H9 (cell line): ENCODE measurements at regions not wholly inside any gene's neighbourhood (a gene's known extent, or its start where the extent isn't known, plus 50 kb on each side); places are given as distances from the start of the nearest gene placed in this dataset.

Experiments used
- DNase-seq: peaks from one replicate; pipeline ENCODE4 v3.0.0-alpha.2; 2017
- H2AFZ ChIP-seq: one replicate; pipeline ENCODE4 v1.6.1; 2013; ENCODE audit warnings: mild to moderate bottlenecking, low read length, control low read depth, moderate library complexity
- H2AK5ac ChIP-seq: 2 replicates; pipeline ENCODE4 v1.6.1; 2013; ENCODE audit warnings: low read length, control low read depth, mixed read lengths; ENCODE audit not compliant: insufficient read length
- H2BK120ac ChIP-seq: one replicate; pipeline ENCODE4 v1.6.1; 2013; ENCODE audit warnings: low read depth, mild to moderate bottlenecking, low read length, control low read depth, inconsistent platforms; ENCODE audit not compliant: poor library complexity, severe bottlenecking
- H2BK12ac ChIP-seq: 2 replicates; pipeline ENCODE4 v1.6.1; 2013; ENCODE audit warnings: low read length, control low read depth, mixed read lengths, low read depth; ENCODE audit not compliant: insufficient read length
- H2BK15ac ChIP-seq: 2 replicates; pipeline ENCODE4 v1.6.1; 2013; ENCODE audit warnings: low read depth, low read length, control low read depth
- H2BK20ac ChIP-seq: one replicate; pipeline ENCODE4 v1.6.1; 2013; ENCODE audit warnings: low read depth, mild to moderate bottlenecking, low read length, control low read depth, inconsistent platforms; ENCODE audit not compliant: poor library complexity, severe bottlenecking
- H2BK5ac ChIP-seq: 2 replicates; pipeline ENCODE4 v1.6.1; 2013; ENCODE audit warnings: low read length, control low read depth, mixed read lengths; ENCODE audit not compliant: insufficient read length
- H3K14ac ChIP-seq: 2 replicates; pipeline ENCODE4 v1.6.1; 2013; ENCODE audit warnings: low read length, control low read depth; ENCODE audit not compliant: insufficient read depth
- H3K18ac ChIP-seq: 2 replicates; pipeline ENCODE4 v1.6.1; 2013; ENCODE audit warnings: low read depth, mild to moderate bottlenecking, mixed read lengths, low read length, control low read depth; ENCODE audit not compliant: insufficient read length
- H3K23ac ChIP-seq: 2 replicates; pipeline ENCODE4 v1.6.1; 2013; ENCODE audit warnings: low read length, control low read depth, mixed read lengths, low read depth; ENCODE audit not compliant: insufficient read length
- H3K23me2 ChIP-seq: 2 replicates; pipeline ENCODE4 v1.6.1; 2013; ENCODE audit warnings: low read depth, mild to moderate bottlenecking, mixed read lengths, low read length, control low read depth; ENCODE audit not compliant: insufficient read length, poor library complexity, severe bottlenecking
- H3K27ac ChIP-seq: 2 replicates; pipeline ENCODE4 v1.5.1; 2013; ENCODE audit warnings: low read length, control low read depth, mixed read lengths, low read depth; ENCODE audit not compliant: insufficient read length
- H3K27me3 ChIP-seq: 2 replicates; pipeline ENCODE4 v1.6.1; 2013; ENCODE audit warnings: low read length, control low read depth, inconsistent platforms; ENCODE audit not compliant: insufficient read depth
- H3K4ac ChIP-seq: 2 replicates; pipeline ENCODE4 v1.6.1; 2013; ENCODE audit warnings: low read depth, mild to moderate bottlenecking, control low read depth, inconsistent platforms, low read length, moderate library complexity
- H3K4me1 ChIP-seq: 2 replicates; pipeline ENCODE4 v1.6.1; 2013; ENCODE audit warnings: low read length, control low read depth, inconsistent platforms; ENCODE audit not compliant: insufficient read depth
- H3K4me2 ChIP-seq: 2 replicates; pipeline ENCODE4 v1.6.1; 2013; ENCODE audit warnings: low read length, control low read depth, mixed read lengths; ENCODE audit not compliant: insufficient read length, insufficient read depth
- H3K56ac ChIP-seq: 2 replicates; pipeline ENCODE4 v1.6.1; 2013; ENCODE audit warnings: low read depth, mild to moderate bottlenecking, mixed read lengths, low read length, control low read depth; ENCODE audit not compliant: insufficient read length
- H3K79me1 ChIP-seq: 2 replicates; pipeline ENCODE4 v1.6.1; 2013; ENCODE audit warnings: low read depth, mild to moderate bottlenecking, moderate library complexity, low read length, control low read depth, inconsistent platforms; ENCODE audit not compliant: insufficient read depth, poor library complexity, severe bottlenecking
- H3K79me2 ChIP-seq: 2 replicates; pipeline ENCODE4 v1.6.1; 2013; ENCODE audit warnings: low read length, control low read depth, inconsistent platforms; ENCODE audit not compliant: insufficient read depth
- H3K9ac ChIP-seq: 2 replicates; pipeline ENCODE4 v1.6.1; 2013; ENCODE audit warnings: low read length, control low read depth, mixed read lengths; ENCODE audit not compliant: insufficient read length; ENCODE audit errors: extremely low read depth
- H3K9me3 ChIP-seq: one replicate; pipeline ENCODE4 v1.6.1; 2013; ENCODE audit warnings: low read depth, low read length, inconsistent platforms; ENCODE audit not compliant: control insufficient read depth
- H3T11ph ChIP-seq: one replicate; pipeline ENCODE4 v1.6.1; 2013; ENCODE audit warnings: mild to moderate bottlenecking, low read length, control low read depth, inconsistent platforms
- H4K20me1 ChIP-seq: one replicate; pipeline ENCODE4 v1.6.1; 2013; ENCODE audit not compliant: control insufficient read depth, insufficient read length, insufficient read depth
- H4K5ac ChIP-seq: 2 replicates; pipeline ENCODE4 v1.6.1; 2013; ENCODE audit warnings: low read depth, mild to moderate bottlenecking, mixed read lengths, low read length, control low read depth; ENCODE audit not compliant: insufficient read length
- H4K8ac ChIP-seq: replicated peaks from 2 replicates; pipeline ENCODE4 v1.6.1; 2013; ENCODE audit warnings: low read length, control low read depth, mixed read lengths, low read depth; ENCODE audit not compliant: insufficient read length
- H4K91ac ChIP-seq: 2 replicates; pipeline ENCODE4 v1.6.1; 2013; ENCODE audit warnings: low read depth, mild to moderate bottlenecking, moderate library complexity, mixed read lengths, low read length, control low read depth; ENCODE audit not compliant: insufficient read length
- H3K27ac Mint-ChIP-seq, 3 experiments: 2 replicates in 2 of 3; 3 replicates in 1 of 3; pipeline ENCODE4 v1.8.0; 2020 to 2021; ENCODE audit warnings: mixed read lengths in 3 of 3, mild to moderate bottlenecking in 1 of 3, moderate library complexity in 1 of 3
- H3K27me3 Mint-ChIP-seq: 2 replicates; pipeline ENCODE4 v1.8.0; 2021; ENCODE audit warnings: low read depth, mild to moderate bottlenecking, moderate library complexity, mixed read lengths
- H3K36me3 Mint-ChIP-seq, 3 experiments: 2 replicates in 2 of 3; 3 replicates in 1 of 3; pipeline ENCODE4 v1.8.0; 2020 to 2021; ENCODE audit warnings: low read depth in 3 of 3, mixed read lengths in 3 of 3; ENCODE audit not compliant: insufficient read depth in 1 of 3
- H3K4me1 Mint-ChIP-seq, 2 experiments: 2 replicates each; pipeline ENCODE4 v1.8.0; 2020; ENCODE audit warnings: mixed read lengths in 2 of 2
- H3K4me3 Mint-ChIP-seq, 2 experiments: 2 replicates in 1 of 2; 3 replicates in 1 of 2; pipeline ENCODE4 v1.8.0; 2020 to 2021; ENCODE audit warnings: mild to moderate bottlenecking in 2 of 2, mixed read lengths in 2 of 2, moderate library complexity in 1 of 2
- H3K9me3 Mint-ChIP-seq, 2 experiments: 2 replicates in 1 of 2; 3 replicates in 1 of 2; pipeline ENCODE4 v1.8.0; 2020; ENCODE audit warnings: mild to moderate bottlenecking in 2 of 2, mixed read lengths in 2 of 2, moderate library complexity in 1 of 2
- TF ChIP-seq, protein P1 (sequence below): fragments of 200-600 bp; sonication (generic); conservative IDR thresholded peaks from 3 replicates; pipeline ENCODE4 v1.8.0; 2021; ENCODE audit warnings: antibody characterized with exemption, mild to moderate bottlenecking

DNA sequence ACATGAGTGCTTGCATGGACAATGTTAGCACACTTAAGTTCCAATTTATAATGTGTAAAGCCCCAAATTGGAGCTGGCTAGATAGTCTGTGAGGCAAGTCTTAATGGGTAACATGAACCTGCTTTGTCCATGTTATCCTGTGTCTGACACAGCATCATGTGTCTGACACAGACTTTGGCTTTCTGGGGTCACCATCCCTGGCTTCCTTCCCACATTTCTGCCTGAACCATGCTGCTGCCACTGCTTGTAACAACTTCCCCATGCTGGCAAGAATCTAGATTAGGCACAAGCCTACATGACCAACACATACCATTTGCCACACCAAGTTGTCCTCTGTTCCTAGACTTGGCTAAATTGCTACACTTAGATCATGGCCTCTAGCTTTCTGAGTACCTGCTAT, 49.8 kb upstream of the ZBTB7C start:
- no peaks in the 10 kb centered on the region for H3K9me3 Mint-ChIP-seq
- Histone ChIP-seq H2BK120ac (no peak overlapping the region), H3K27me3 (no peaks in the 10 kb centered on the region), H3K79me1 (no peaks in the 10 kb centered on the region), H3K4me1 (no peaks in the 10 kb centered on the region), H4K91ac (no peak overlapping the region), H4K8ac (no peak overlapping the region), H3T11ph (no peak overlapping the region), H3K56ac (no peak overlapping the region), H2AK5ac (no peak overlapping the region), H3K27ac (no peak overlapping the region), H3K23me2 (no peaks in the 10 kb centered on the region), H2BK20ac (no peak overlapping the region), H2BK15ac (no peak overlapping the region), H3K4me2 (no peak overlapping the region), H2AFZ (no peak overlapping the region), H4K5ac (no peak overlapping the region), H3K9me3 (no peaks in the 10 kb centered on the region), H3K14ac (no peak overlapping the region), H3K23ac (no peak overlapping the region), H4K20me1 (no peaks in the 10 kb centered on the region), H2BK12ac (no peak overlapping the region), H3K4ac (no peak overlapping the region), H3K18ac (no peak overlapping the region), H2BK5ac (no peak overlapping the region), H3K79me2 (no peaks in the 10 kb centered on the region), H3K9ac (no peak overlapping the region)
- no peak overlapping the region for H3K27ac Mint-ChIP-seq
- H3K36me3 Mint-ChIP-seq: no peaks in the 10 kb centered on the region
- no peak for DNase-seq
- TF ChIP-seq, protein P1, sequence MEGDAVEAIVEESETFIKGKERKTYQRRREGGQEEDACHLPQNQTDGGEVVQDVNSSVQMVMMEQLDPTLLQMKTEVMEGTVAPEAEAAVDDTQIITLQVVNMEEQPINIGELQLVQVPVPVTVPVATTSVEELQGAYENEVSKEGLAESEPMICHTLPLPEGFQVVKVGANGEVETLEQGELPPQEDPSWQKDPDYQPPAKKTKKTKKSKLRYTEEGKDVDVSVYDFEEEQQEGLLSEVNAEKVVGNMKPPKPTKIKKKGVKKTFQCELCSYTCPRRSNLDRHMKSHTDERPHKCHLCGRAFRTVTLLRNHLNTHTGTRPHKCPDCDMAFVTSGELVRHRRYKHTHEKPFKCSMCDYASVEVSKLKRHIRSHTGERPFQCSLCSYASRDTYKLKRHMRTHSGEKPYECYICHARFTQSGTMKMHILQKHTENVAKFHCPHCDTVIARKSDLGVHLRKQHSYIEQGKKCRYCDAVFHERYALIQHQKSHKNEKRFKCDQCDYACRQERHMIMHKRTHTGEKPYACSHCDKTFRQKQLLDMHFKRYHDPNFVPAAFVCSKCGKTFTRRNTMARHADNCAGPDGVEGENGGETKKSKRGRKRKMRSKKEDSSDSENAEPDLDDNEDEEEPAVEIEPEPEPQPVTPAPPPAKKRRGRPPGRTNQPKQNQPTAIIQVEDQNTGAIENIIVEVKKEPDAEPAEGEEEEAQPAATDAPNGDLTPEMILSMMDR: no peak
- H3K27me3 Mint-ChIP-seq: peaks cover 11% of the 10 kb centered on the region
- H3K4me1 Mint-ChIP-seq: no peaks in the 10 kb centered on the region
- H3K4me3 Mint-ChIP-seq: no peak overlapping the region
